Panc1 (cell line): ENCODE measurements at regions not wholly inside any gene's neighbourhood (a gene's known extent, or its start where the extent isn't known, plus 50 kb on each side); places are given as distances from the start of the nearest gene placed in this dataset.

ENCODE experiments used
- ATAC-seq: fragments of 200-7000 bp; cut with Tn5 transposase; 2 replicates; pipeline ENCODE4 v1.9.1; 2020; ENCODE audit warnings: mild to moderate bottlenecking, moderate library complexity
- BruUV-seq: library from RNA; stranded (reverse); fragments of 400-500 nt; replicated peaks from 2 replicates; lab custom pipeline; 2021; lab: Mats Ljungman, UMichigan
- CTCF ChIA-PET: fragments of 300-600 bp; sonication (Branson Sonifier 250); formaldehyde crosslinking; loops from one replicate; lab custom pipeline; 2022; ENCODE audit warnings: antibody characterized with exemption; lab: Charles Lee
- POLR2A ChIA-PET: fragments of 300-600 bp; sonication (Branson Sonifier 250); formaldehyde crosslinking; loops from one replicate; lab custom pipeline; 2022; ENCODE audit warnings: antibody characterized with exemption; lab: Charles Lee
- DNase-seq: peaks from one replicate; pipeline ENCODE4 v3.0.0-alpha.2; 2010; ENCODE audit warnings: low read depth, low spot score
- H3K27ac ChIP-seq: 2 replicates; pipeline ENCODE4 v1.5.1; 2011; ENCODE audit warnings: mild to moderate bottlenecking, low read length, inconsistent platforms
- H3K27me3 ChIP-seq: fragments of 200-500 bp; sonication (Bioruptor generic); 2 replicates; pipeline ENCODE4 v1.6.0; 2014; ENCODE audit warnings: low read length, inconsistent platforms; ENCODE audit not compliant: control insufficient read depth, insufficient read depth
- H3K36me3 ChIP-seq: fragments of 200-500 bp; sonication (Bioruptor generic); 2 replicates; pipeline ENCODE4 v1.5.1; 2014; ENCODE audit warnings: inconsistent platforms, mild to moderate bottlenecking, low read length, moderate library complexity; ENCODE audit not compliant: control insufficient read depth, insufficient read depth
- H3K4me1 ChIP-seq: 2 replicates; pipeline ENCODE4 v1.5.1; 2011; ENCODE audit warnings: inconsistent platforms, mild to moderate bottlenecking, low read length, moderate library complexity; ENCODE audit not compliant: control insufficient read depth, insufficient read depth
- H3K4me3 ChIP-seq, 2 experiments: 2 replicates each; pipeline ENCODE4 v1.5.1; 2011 to 2012; ENCODE audit warnings: low read depth in 2 of 2, low read length in 2 of 2, mild to moderate bottlenecking in 2 of 2, inconsistent platforms in 1 of 2, moderate library complexity in 1 of 2
- H3K9me3 ChIP-seq: fragments of 200-500 bp; sonication (Bioruptor generic); 2 replicates; pipeline ENCODE4 v1.5.1; 2014; ENCODE audit warnings: low read depth, mild to moderate bottlenecking, inconsistent platforms, low read length, moderate library complexity; ENCODE audit not compliant: control insufficient read depth, insufficient read depth
- POLR2AphosphoS5 ChIP-seq: IDR thresholded peaks from 2 replicates; pipeline ENCODE4 v1.6.1; 2012; ENCODE audit warnings: mild to moderate bottlenecking, low read depth, low read length, moderate library complexity
- SIN3A ChIP-seq: IDR thresholded peaks from 2 replicates; pipeline ENCODE4 v1.6.1; 2012; ENCODE audit warnings: low read depth, mild to moderate bottlenecking, low read length, moderate library complexity, borderline replicate concordance; ENCODE audit not compliant: insufficient read depth
- TCF7L2 ChIP-seq: IDR thresholded peaks from 2 replicates; pipeline ENCODE4 v1.6.1; 2011; ENCODE audit warnings: mild to moderate bottlenecking, low read depth, low read length, inconsistent platforms
- in situ Hi-C: cut with HindIII; loops from 2 replicates; pipeline ENCODE4 v1.10.0; 2016; ENCODE audit warnings: low sequenced_read_pairs, low pct_unique_long_range_greater_than_20kb
- intact Hi-C: fragments of 100-400 bp; cut with micrococcal nuclease; formaldehyde crosslinking; loops from one replicate; pipeline ENCODE4 v1.10.0; 2022; ENCODE audit not compliant: unreplicated experiment
- TF ChIP-seq, protein P1 (sequence below): fragments of 450-650 bp; IDR thresholded peaks from 2 replicates; pipeline ENCODE4 v1.5.1; 2017; ENCODE audit warnings: mild to moderate bottlenecking
- TF ChIP-seq, protein P2 (sequence below), 2 experiments: IDR thresholded peaks; 2 replicates each; pipeline ENCODE4 v1.6.1; 2011 to 2012; ENCODE audit warnings: low read depth in 2 of 2, control low read depth in 1 of 2, low read length in 1 of 2, mild to moderate bottlenecking in 1 of 2, moderate library complexity in 1 of 2; ENCODE audit not compliant: insufficient read depth in 1 of 2

DNA sequence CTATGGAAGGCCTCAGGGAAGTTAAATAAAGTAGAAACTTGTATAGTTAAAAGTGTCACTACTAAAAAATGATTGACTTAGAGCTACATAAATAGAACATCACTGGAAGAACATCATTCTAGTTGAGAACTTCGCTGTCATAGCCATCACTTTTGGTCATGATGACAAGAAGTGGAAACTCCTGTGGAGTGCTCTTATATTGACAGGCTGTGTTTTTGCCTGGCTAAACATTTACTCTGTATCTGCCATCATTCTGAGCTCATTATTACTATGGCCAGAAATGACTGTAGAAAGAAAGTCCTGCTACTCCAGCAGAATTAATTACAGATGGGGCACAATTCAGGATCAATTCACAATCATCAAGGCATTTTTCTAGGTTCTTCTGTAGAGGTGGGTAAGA, 165.1 kb upstream of the GOLIM4 start:
- ChIA-PET CTCF (interaction anchor here (0.6 kb wide), 1 partner anchor 36 kb away, joined by 3 read pairs; no protein-coding TSS in a partner anchor), POLR2A (no interaction called here)
- BruUV-seq: no TSS peak
- Histone ChIP-seq H3K4me3 (no peak overlapping the region), H3K4me1 (no peaks in the 10 kb centered on the region), H3K27me3 (no peaks in the 10 kb centered on the region), H3K36me3 (no peaks in the 10 kb centered on the region), H3K9me3 (no peaks in the 10 kb centered on the region), H3K27ac (no peak overlapping the region)
- in situ Hi-C loops: no loop called here
- no peak for ATAC-seq
- no peak for DNase-seq
- intact Hi-C loops: no loop called here
- TF ChIP-seq TCF7L2: no peak
- TF ChIP-seq, protein P1, sequence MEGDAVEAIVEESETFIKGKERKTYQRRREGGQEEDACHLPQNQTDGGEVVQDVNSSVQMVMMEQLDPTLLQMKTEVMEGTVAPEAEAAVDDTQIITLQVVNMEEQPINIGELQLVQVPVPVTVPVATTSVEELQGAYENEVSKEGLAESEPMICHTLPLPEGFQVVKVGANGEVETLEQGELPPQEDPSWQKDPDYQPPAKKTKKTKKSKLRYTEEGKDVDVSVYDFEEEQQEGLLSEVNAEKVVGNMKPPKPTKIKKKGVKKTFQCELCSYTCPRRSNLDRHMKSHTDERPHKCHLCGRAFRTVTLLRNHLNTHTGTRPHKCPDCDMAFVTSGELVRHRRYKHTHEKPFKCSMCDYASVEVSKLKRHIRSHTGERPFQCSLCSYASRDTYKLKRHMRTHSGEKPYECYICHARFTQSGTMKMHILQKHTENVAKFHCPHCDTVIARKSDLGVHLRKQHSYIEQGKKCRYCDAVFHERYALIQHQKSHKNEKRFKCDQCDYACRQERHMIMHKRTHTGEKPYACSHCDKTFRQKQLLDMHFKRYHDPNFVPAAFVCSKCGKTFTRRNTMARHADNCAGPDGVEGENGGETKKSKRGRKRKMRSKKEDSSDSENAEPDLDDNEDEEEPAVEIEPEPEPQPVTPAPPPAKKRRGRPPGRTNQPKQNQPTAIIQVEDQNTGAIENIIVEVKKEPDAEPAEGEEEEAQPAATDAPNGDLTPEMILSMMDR: no peak
- TF ChIP-seq, protein P2, sequence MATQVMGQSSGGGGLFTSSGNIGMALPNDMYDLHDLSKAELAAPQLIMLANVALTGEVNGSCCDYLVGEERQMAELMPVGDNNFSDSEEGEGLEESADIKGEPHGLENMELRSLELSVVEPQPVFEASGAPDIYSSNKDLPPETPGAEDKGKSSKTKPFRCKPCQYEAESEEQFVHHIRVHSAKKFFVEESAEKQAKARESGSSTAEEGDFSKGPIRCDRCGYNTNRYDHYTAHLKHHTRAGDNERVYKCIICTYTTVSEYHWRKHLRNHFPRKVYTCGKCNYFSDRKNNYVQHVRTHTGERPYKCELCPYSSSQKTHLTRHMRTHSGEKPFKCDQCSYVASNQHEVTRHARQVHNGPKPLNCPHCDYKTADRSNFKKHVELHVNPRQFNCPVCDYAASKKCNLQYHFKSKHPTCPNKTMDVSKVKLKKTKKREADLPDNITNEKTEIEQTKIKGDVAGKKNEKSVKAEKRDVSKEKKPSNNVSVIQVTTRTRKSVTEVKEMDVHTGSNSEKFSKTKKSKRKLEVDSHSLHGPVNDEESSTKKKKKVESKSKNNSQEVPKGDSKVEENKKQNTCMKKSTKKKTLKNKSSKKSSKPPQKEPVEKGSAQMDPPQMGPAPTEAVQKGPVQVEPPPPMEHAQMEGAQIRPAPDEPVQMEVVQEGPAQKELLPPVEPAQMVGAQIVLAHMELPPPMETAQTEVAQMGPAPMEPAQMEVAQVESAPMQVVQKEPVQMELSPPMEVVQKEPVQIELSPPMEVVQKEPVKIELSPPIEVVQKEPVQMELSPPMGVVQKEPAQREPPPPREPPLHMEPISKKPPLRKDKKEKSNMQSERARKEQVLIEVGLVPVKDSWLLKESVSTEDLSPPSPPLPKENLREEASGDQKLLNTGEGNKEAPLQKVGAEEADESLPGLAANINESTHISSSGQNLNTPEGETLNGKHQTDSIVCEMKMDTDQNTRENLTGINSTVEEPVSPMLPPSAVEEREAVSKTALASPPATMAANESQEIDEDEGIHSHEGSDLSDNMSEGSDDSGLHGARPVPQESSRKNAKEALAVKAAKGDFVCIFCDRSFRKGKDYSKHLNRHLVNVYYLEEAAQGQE (IDR thresholded peaks at IDR 0.05; ENCODE audit: insufficient read depth in 1 of 2, low read depth in 2 of 2, low read length in 1 of 2): no peak
- TF ChIP-seq POLR2AphosphoS5: no peak

DNA sequence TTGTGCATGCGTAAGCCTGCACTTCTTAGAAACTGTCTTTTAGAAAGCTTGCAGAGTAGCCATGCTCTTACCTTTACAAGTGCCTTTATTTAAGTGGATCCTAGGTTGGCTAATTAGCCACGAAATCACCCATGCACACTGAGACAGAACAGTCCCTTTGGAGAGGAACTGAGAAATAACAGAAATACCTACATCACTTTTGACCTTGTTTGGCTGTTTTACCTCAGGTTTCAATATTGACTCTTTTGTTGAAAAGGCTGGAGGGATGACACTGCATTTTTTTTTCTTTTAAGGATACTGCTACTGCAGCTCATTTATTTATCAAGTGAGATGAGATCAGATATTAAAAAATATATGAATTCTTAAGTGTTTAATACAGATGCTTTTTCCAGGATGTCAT, 155.6 kb upstream of the GOLIM4 start:
- Histone ChIP-seq H3K27me3 (peaks cover 9% of the 10 kb centered on the region), H3K9me3 (no peaks in the 10 kb centered on the region), H3K4me1 (0 out of 2 replicates have a peak, but pooled peaks cover 2% of the 10 kb centered on the region), H3K4me3 (no peak overlapping the region), H3K36me3 (no peaks in the 10 kb centered on the region), H3K27ac (no peak overlapping the region)
- ATAC-seq (no peak), DNase-seq (no peak)
- ChIA-PET CTCF (no interaction called here), POLR2A (no interaction called here)
- BruUV-seq: no TSS peak
- TF ChIP-seq TCF7L2 (no peak), POLR2AphosphoS5 (no peak), SIN3A (no peak)
- TF ChIP-seq, protein P1: no peak
- TF ChIP-seq, protein P2 (IDR thresholded peaks at IDR 0.05; ENCODE audit: insufficient read depth in 1 of 2, low read depth in 2 of 2, low read length in 1 of 2): no peak
- intact Hi-C loops (no loop called here), in situ Hi-C loops (no loop called here)
